H1 (cell line): ENCODE measurements at regions not wholly inside any gene's neighbourhood (a gene's known extent, or its start where the extent isn't known, plus 50 kb on each side); places are given as distances from the start of the nearest gene placed in this dataset.

Experiments used
- CTCF ChIA-PET: fragments of 300-600 bp; sonication (Branson Sonifier 250); formaldehyde crosslinking; loops from one replicate; lab custom pipeline; 2021; ENCODE audit not compliant: partially characterized antibody; lab: Charles Lee
- POLR2A ChIA-PET: fragments of 300-600 bp; sonication (Branson Sonifier 250); formaldehyde crosslinking; loops from one replicate; lab custom pipeline; 2021; ENCODE audit warnings: inconsistent platforms; ENCODE audit not compliant: partially characterized antibody; lab: Charles Lee
- DNase-seq, 2 experiments: peaks; one replicate each; pipeline versions ENCODE4 v3.0.0 to v3.0.0-alpha.2; 2010 to 2022; ENCODE audit warnings: low spot score in 2 of 2, low read depth in 1 of 2, mixed read lengths in 1 of 2
- FAIRE-seq: peaks from 2 replicates; lab custom pipeline; 2011; peaks lifted over from hg19 to GRCh38; lab: Jason Lieb, UNC
- H2AFZ ChIP-seq: 2 replicates; pipeline ENCODE4 v1.8.1; 2012; ENCODE audit warnings: low read length, inconsistent platforms
- H2AK5ac ChIP-seq: 2 replicates; pipeline ENCODE4 v1.6.1; 2013; ENCODE audit warnings: low read depth, low read length
- H2BK120ac ChIP-seq: replicated peaks from 2 replicates; pipeline ENCODE3; 2013; ENCODE audit warnings: low read depth, low read length, inconsistent platforms
- H2BK12ac ChIP-seq: 2 replicates; pipeline ENCODE4 v1.6.1; 2013; ENCODE audit warnings: low read depth, low read length
- H2BK15ac ChIP-seq: 2 replicates; pipeline ENCODE4 v1.6.1; 2013; ENCODE audit warnings: low read length
- H2BK20ac ChIP-seq: 2 replicates; pipeline ENCODE4 v1.6.1; 2013; ENCODE audit warnings: low read length
- H2BK5ac ChIP-seq: 2 replicates; pipeline ENCODE4 v1.6.1; 2013; ENCODE audit warnings: low read depth, low read length
- H3K14ac ChIP-seq: 2 replicates; pipeline ENCODE4 v1.6.1; 2013; ENCODE audit warnings: inconsistent platforms; ENCODE audit not compliant: insufficient read length
- H3K18ac ChIP-seq: 2 replicates; pipeline ENCODE4 v1.6.1; 2013; ENCODE audit warnings: low read length; ENCODE audit errors: extremely low read depth
- H3K23ac ChIP-seq: 2 replicates; pipeline ENCODE4 v1.6.1; 2013; ENCODE audit warnings: inconsistent platforms; ENCODE audit not compliant: insufficient read length
- H3K23me2 ChIP-seq: 2 replicates; pipeline ENCODE4 v1.6.1; 2013; ENCODE audit warnings: low read depth, low read length
- H3K27ac ChIP-seq: 2 replicates; pipeline ENCODE4 v1.6.1; 2011; ENCODE audit warnings: low read depth, low read length, inconsistent platforms
- H3K27me3 ChIP-seq, 4 experiments: replicated peaks in 1 of 4; 1 replicate in 1 of 4; 2 replicates in 3 of 4; pipeline versions ENCODE4 v1.6.1 to v1.8.1; 2011 to 2013; ENCODE audit warnings: low read length in 3 of 4, mild to moderate bottlenecking in 3 of 4, inconsistent platforms in 2 of 4, mixed read lengths in 2 of 4, moderate library complexity in 1 of 4; ENCODE audit not compliant: control insufficient read depth in 3 of 4, insufficient read depth in 3 of 4; ENCODE audit errors: extremely low read depth in 1 of 4
- H3K36me3 ChIP-seq, 4 experiments: 2 replicates each; pipeline versions ENCODE4 v1.6.1 to v1.8.1; 2011 to 2013; ENCODE audit warnings: mild to moderate bottlenecking in 4 of 4, low read length in 3 of 4, moderate library complexity in 2 of 4, control low read depth in 1 of 4, inconsistent platforms in 1 of 4; ENCODE audit not compliant: insufficient read depth in 4 of 4, control insufficient read depth in 2 of 4
- H3K4ac ChIP-seq: replicated peaks from 2 replicates; pipeline ENCODE3; 2013; ENCODE audit warnings: low read length, low read depth, mixed read lengths, inconsistent platforms; ENCODE audit not compliant: insufficient read length
- H3K4me1 ChIP-seq, 4 experiments: replicated peaks in 1 of 4; 1 replicate in 1 of 4; 2 replicates in 3 of 4; pipeline versions ENCODE4 v1.6.1 to v1.8.1; 2011 to 2013; ENCODE audit warnings: low read length in 3 of 4, inconsistent platforms in 2 of 4, mixed read lengths in 1 of 4; ENCODE audit not compliant: insufficient read depth in 4 of 4, control insufficient read depth in 3 of 4
- H3K4me2 ChIP-seq, 2 experiments: 2 replicates each; pipeline versions ENCODE4 v1.6.1 to v1.8.1; 2011 to 2013; ENCODE audit warnings: low read depth in 2 of 2, low read length in 2 of 2, control low read depth in 1 of 2, inconsistent platforms in 1 of 2, mild to moderate bottlenecking in 1 of 2; ENCODE audit not compliant: insufficient read depth in 1 of 2
- H3K4me3 ChIP-seq, 4 experiments: fragments of 200-600, 300-600 bp in 1 of 4; sonication (generic), shearing (Covaris generic), sonication (Bioruptor Twin) in 1 of 4; 2 replicates each; pipeline versions ENCODE4 v1.5.1 to v1.8.1; 2011 to 2016; ENCODE audit warnings: low read length in 4 of 4, low read depth in 3 of 4, control low read depth in 2 of 4, inconsistent platforms in 2 of 4, mild to moderate bottlenecking in 2 of 4, mixed read lengths in 1 of 4, moderate library complexity in 1 of 4; ENCODE audit not compliant: insufficient read depth in 2 of 4; ENCODE audit errors: extremely low read depth in 1 of 4
- H3K56ac ChIP-seq: replicated peaks from 2 replicates; pipeline ENCODE3; 2013; ENCODE audit warnings: low read depth, mild to moderate bottlenecking, mixed read lengths, low read length, inconsistent platforms; ENCODE audit not compliant: insufficient read length
- H3K79me1 ChIP-seq: 2 replicates; pipeline ENCODE4 v1.6.1; 2013; ENCODE audit warnings: low read depth, low read length, control low read depth
- H3K79me2 ChIP-seq, 2 experiments: 2 replicates each; pipeline versions ENCODE4 v1.6.1 to v1.8.1; 2012 to 2013; ENCODE audit warnings: low read length in 2 of 2, mild to moderate bottlenecking in 2 of 2, inconsistent platforms in 1 of 2; ENCODE audit not compliant: insufficient read depth in 2 of 2, control insufficient read depth in 1 of 2
- H3K9ac ChIP-seq, 4 experiments: replicated peaks in 1 of 4; 1 replicate in 1 of 4; 2 replicates in 3 of 4; pipeline versions ENCODE4 v1.6.1 to v1.8.1; 2011 to 2013; ENCODE audit warnings: low read depth in 3 of 4, low read length in 3 of 4, control low read depth in 2 of 4, mild to moderate bottlenecking in 2 of 4, moderate library complexity in 2 of 4, inconsistent platforms in 1 of 4; ENCODE audit errors: extremely low read depth in 1 of 4
- H3K9me3 ChIP-seq, 2 experiments: 2 replicates each; pipeline versions ENCODE4 v1.6.1 to v1.8.1; 2012 to 2013; ENCODE audit warnings: mild to moderate bottlenecking in 2 of 2, moderate library complexity in 2 of 2, control low read depth in 1 of 2, inconsistent platforms in 1 of 2, low read depth in 1 of 2, low read length in 1 of 2, mixed read lengths in 1 of 2; ENCODE audit not compliant: insufficient read depth in 2 of 2
- H4K20me1 ChIP-seq, 2 experiments: replicated peaks in 1 of 2; 2 replicates each; pipeline versions ENCODE3 to v1.8.1; 2011 to 2013; ENCODE audit warnings: inconsistent platforms in 2 of 2, low read length in 2 of 2, mild to moderate bottlenecking in 1 of 2; ENCODE audit not compliant: insufficient read depth in 2 of 2, control insufficient read depth in 1 of 2
- H4K5ac ChIP-seq: 2 replicates; pipeline ENCODE4 v1.6.1; 2013; ENCODE audit warnings: low read length, low read depth, mixed read lengths, inconsistent platforms; ENCODE audit not compliant: insufficient read length
- H4K8ac ChIP-seq: 2 replicates; pipeline ENCODE4 v1.8.0; 2013; ENCODE audit warnings: mild to moderate bottlenecking, moderate library complexity, low read length, inconsistent platforms; ENCODE audit not compliant: insufficient read depth; ENCODE audit errors: extremely low read depth
- H4K91ac ChIP-seq: replicated peaks from 2 replicates; pipeline ENCODE3; 2013; ENCODE audit warnings: low read length, mixed read lengths, inconsistent platforms; ENCODE audit not compliant: insufficient read length
- NRF1 ChIP-seq: IDR thresholded peaks from 2 replicates; pipeline ENCODE4 v1.6.1; 2011; ENCODE audit warnings: mild to moderate bottlenecking, low read depth, low read length, improper control_type of control experiment
- WGBS, 2 experiments: shearing (Covaris generic) in 1 of 2; methylation state at CpG; one replicate each; pipeline versions ENCODE4 v1.1.6 to v1.1.7; 2013 to 2015; ENCODE audit warnings: low lambda C conversion rate in 2 of 2, mixed read lengths in 2 of 2, inconsistent platforms in 1 of 2, low coverage in 1 of 2, missing lambda C conversion rate in 1 of 2; ENCODE audit not compliant: insufficient replicate concordance in 2 of 2, insufficient coverage in 1 of 2, insufficient read length in 1 of 2; ENCODE audit errors: extremely low coverage in 1 of 2, missing lambda C conversion rate in 1 of 2; 5-methylcytosine and 5-hydroxymethylcytosine counted together

DNA sequence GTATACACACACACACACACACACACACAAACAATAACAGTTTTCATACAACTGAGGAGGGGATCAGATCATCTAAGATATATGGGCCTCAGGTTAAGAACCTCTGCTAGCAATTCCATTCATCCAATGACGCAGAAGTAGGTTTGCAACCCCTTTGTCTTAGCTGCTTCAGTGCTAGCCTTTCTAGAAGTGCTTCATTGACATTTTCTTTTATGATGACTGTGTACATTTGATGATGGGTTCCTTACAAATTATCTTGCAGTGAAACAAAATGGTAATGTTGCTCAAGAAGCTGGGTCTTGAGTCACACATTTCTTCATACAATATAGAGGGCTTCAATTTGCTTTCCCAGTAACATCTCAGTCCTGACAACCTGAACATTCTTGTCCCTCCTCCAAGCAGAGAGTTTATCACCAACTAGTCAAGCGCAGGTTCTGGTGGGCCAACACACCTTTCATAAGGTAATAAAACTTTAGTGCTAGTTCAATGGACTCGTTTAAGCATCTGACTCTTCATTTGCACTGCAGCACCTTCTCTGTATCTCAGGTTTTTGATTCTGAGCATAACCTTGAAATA is 269.5 kb downstream of the CNTN3 start:
- Histone ChIP-seq H3K4me2 (no peak overlapping the region), H3K4me3 (no peak overlapping the region), H3K36me3 (no peaks in the 10 kb centered on the region), H3K79me2 (no peaks in the 10 kb centered on the region), H3K4ac (no peak overlapping the region), H2BK5ac (no peak overlapping the region), H3K14ac (no peak overlapping the region), H3K79me1 (no peaks in the 10 kb centered on the region), H3K27ac (no peak overlapping the region), H2BK15ac (no peak overlapping the region), H3K9ac (no peak overlapping the region), H3K9me3 (no peaks in the 10 kb centered on the region; a peak in 1 of 4 replicates), H4K8ac (no peak overlapping the region), H2BK12ac (no peak overlapping the region), H2AK5ac (no peak overlapping the region), H3K4me1 (no peaks in the 10 kb centered on the region), H4K5ac (no peak overlapping the region), H3K56ac (no peak overlapping the region), H3K23me2 (no peaks in the 10 kb centered on the region), H3K18ac (no peak overlapping the region), H3K23ac (no peak overlapping the region), H2BK20ac (no peak overlapping the region), H2AFZ (no peak overlapping the region), H4K20me1 (no peaks in the 10 kb centered on the region), H3K27me3 (no peaks in the 10 kb centered on the region), H2BK120ac (no peak overlapping the region), H4K91ac (no peak overlapping the region)
- FAIRE-seq = no peak
- DNase-seq = no peak
- ChIA-PET CTCF (no interaction called here), POLR2A (no interaction called here)
- 95% methylated on average over 3 of the region's 3 CpGs; no CpG with 5 or more reads in 1 of the 2 experiments for WGBS, 2 experiments
- TF ChIP-seq NRF1 = no peak
